Kidney glomerular epithelial cell (primary cell): ENCODE measurements at regions not wholly inside any gene's neighbourhood (a gene's known extent, or its start where the extent isn't known, plus 50 kb on each side); places are given as distances from the start of the nearest gene placed in this dataset.
A peak's percentile ranks its signal among the peaks of the same experiment; 100 is the strongest.
"Not testable (repeated sequence)": the region's sequence is repeated elsewhere in the genome, so short reads cannot be mapped to it uniquely, and the experiment has no call there.

Experiments
- DNase-seq: peaks from one replicate; lab custom pipeline; 2025; lab: John Stamatoyannopoulos, UW

- DNase-seq = no peak
Measured at GRCh38 chr17:70709596-70709995, 540.3 kb downstream of the KCNJ2 start.

- no peak for DNase-seq
Measured at GRCh38 chr17:70713694-70714093, 544.4 kb downstream of the KCNJ2 start.

- no peak for DNase-seq
Measured at GRCh38 chr17:70716551-70716950, 547.2 kb downstream of the KCNJ2 start.

DNA sequence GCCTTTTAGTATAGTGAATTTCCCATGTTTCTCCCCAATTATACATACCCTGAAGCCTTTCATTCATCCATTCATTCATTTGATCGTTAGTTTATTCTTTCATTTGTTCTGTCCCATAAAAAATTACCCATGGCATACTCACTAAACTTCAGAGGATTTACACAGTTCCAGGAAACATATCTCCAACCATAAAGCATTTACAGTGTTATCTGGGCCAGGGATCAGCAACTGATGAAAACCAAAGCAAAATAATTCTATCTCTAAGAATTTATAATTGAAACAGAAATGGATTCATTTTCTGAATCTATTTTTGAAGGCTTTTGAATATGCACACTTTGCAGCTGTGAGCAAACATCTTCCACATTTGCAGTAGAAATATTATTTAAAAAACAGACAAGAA lies 547.7 kb downstream of the KCNJ2 start:
- DNase-seq = no peak

DNA sequence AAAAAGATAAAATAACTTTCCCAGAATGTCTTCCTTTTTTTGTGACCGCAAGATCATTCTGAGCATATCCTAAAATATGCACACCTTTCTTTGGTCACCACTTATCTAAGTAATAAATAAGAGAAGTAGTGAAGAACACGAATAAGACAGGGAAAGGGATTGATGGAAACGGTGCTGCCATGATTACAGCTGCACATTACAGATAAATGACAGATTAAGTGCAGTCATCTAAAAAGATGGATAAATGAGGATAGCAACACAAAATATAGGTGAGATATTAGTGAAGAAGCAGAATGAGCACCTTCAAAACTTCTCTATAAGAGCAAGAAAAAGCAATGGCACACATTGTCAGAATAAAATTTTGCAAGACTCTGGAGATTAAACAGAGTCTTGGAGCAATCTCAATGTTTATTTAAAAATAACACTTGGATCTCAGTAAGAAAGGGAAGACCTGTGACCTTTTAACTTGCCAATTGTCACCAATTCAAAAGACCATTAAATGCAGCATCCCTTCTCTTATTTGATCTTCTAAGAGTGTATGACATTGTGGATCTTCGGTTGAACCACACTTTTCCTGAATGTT lies 567.1 kb downstream of the KCNJ2 start:
- DNase-seq = no peak

- no peak for DNase-seq
Measured at GRCh38 chr17:70739065-70739464, 569.7 kb downstream of the KCNJ2 start.

DNA sequence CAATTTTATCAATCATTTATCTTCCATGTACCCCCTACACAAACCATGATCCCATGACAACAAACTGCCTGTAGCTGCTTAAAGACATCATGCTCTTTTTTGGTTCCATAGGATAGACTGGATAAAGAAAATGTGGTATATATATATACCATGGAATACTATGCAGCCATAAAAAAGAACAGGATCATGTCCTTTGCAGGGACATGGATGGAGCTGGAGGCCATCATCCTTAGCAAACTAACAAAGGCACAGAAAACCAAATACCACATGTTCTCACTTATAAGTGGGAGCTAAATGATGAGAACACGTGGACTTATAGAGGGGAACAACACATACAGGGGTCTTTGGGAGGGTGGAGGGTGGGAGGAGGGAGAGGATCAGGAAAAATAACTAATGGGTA lies 577.2 kb downstream of the KCNJ2 start:
- DNase-seq = not testable (repeated sequence)

DNA sequence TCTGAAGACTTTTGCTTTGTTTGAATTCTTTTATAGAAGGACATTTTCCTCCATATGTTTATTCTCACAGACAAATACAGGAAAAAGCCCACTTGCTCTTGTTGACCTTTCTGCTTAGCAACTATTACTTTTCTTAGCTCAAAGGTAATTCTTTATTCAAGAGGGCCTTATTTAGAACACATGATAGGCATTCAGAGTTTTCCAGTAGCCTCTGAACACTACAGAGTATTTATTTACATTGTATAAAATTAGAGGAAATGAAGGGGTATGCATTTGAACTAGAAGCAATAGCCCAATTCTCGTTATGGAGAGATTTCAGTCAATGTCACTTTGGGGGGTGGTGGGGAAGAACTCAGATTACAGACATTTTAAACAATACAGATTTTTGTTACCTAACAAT lies 581.7 kb downstream of the KCNJ2 start:
- no peak for DNase-seq

- not testable (repeated sequence) for DNase-seq
Measured at GRCh38 chr17:70752461-70752860, 583.1 kb downstream of the KCNJ2 start.

DNA sequence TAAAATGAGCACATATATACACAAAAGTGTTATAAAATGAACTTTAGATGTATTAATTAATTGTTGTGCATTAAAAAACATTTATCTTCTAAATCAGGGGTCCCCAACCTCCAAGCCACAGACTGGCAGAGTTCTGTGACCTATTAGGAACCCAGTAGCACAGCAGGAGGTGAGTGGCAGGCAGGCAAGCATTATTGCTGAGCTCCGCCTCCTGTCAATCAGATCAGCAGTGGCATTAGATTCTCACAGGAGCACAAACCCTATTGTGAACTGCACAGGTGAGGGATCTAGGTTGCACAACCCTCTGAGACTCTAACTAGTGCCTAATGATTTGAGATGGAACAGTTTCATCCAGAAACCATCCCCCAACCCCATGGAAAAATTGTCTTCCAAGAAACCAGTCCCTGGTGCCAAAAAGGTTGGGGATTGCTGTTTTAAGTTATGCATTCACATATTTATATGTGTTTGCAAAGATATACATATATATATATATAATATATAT lies 583.7 kb downstream of the KCNJ2 start:
- DNase-seq = no peak

GRCh38 chr17:70763018-70763417 lies 593.7 kb downstream of the KCNJ2 start:
- no peak for DNase-seq

DNA sequence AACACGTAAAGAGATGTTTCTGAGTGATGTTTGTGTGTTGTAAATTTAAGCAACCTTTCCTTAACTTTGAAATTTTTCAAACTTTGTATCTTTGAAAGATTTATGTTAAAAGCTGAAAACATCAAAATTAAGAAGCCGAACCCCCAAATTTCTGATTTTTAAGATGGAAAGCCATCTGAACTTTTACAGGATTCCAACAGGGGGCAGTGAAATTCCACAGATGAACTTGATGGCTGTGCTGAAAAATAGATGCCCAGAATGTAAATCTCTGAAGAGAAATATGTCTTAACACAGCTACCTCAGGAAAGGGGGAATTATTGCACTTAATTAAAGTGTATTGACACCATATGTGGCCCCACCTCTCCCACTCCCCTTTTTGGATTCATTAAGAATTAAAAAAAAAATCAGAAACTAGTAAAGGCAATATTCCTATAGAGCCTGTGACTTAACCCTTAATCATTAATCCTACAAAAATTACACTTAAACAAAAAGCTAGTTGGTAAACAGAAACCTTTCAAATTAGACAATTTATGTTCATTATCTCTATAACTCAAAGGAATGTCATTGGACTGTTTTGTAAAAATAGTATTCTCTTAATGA lies 597.9 kb downstream of the KCNJ2 start:
- DNase-seq = peak; percentile 51

GRCh38 chr17:70769956-70770355 lies 600.6 kb downstream of the KCNJ2 start:
- no peak for DNase-seq

GRCh38 chr17:70771804-70772386 lies 602.6 kb downstream of the KCNJ2 start:
- DNase-seq = no peak

DNA sequence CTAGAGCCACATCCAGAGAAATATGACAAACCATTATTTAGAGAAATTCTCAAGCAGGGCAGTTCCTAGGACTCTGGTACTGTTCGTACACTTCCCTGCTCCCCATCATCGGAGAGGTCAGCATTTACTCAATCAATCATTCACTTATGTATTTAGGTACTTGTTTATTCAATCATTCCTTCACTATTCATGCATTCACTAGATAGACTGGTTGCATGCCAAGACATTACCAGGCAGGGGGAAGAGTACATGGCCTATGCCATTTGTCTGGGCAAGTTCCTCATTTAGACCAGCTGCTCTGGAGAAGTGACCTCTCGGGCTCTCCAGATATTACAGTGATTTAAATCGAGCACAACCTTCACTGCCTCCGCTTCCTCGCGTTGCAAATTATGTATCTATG lies 603.4 kb downstream of the KCNJ2 start:
- peak; percentile 47 for DNase-seq

DNA sequence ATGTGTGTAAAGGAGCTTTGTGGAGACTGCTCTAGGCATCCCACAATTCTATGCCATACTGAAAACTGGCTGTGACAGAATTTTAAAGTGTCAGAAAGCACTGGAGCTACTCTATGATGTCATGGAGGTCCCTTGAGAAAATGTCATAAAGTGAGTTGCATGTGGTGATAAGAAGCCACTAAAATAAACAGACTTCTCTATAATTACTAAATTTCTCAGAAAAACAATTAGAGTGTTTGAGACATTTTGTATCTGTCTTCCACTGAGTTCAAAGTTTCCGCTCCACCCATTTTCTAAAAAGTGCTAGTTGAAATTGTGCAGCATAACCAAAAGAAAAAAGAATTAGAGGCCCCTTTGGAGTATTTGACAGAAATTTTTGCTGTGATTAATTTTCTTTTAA lies 603.9 kb downstream of the KCNJ2 start:
- DNase-seq = no peak

DNA sequence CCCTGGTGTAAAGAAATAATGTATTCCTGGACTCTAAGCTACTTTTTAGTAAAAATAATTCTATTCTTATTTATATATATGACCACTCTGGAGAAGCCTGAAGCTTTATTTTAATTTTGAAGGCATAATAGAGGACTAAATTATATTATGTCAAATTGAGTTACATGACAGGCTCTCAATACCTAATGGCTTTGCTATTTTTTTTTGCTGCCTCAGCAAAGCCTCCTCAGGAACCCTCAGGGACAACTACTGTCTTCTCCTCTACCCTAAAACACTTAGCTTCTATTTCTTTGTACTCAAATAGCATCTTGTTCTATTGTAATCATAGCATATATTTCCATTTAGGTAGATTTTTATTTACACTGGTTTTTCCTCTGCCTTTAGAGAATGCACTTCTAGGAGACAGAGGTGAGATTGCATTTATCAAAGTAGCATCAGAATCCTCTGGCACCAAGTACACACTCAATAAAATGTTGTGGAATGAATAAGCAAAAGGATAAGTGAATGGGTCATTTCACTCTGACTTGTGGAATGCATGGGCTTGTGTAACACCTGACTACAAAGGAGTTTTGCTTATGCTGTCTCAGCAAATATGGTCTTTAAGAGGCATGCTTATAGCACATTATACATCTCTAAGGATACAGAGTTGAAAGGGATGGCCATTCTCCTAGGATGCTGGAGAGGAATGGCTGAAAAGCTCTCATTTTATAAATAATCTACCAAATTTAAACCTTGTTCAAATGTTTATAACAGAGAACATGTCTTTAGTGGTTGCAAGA lies 605.2 kb downstream of the KCNJ2 start:
- DNase-seq = no peak

DNA sequence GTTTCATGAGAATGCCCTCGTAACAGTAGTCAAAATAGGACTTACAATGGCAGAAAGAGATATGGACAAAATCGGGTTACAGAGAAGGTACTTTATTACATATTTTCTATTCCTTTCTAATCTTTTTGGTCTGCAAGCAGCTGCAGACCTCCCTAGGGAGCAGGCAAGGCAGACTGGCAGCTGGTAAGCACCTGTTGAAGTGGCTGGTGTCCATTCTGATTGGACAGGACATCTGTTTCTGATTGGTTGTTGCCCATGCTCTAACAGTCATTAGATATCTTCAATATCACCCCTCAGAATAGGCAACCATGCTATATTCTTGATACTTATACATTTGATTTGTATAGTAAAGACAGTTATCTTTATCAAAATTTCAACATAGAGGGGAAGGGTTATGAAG lies 606.3 kb downstream of the KCNJ2 start:
- DNase-seq = no peak

- DNase-seq = no peak
Measured at GRCh38 chr17:70776441-70776840, 607.1 kb downstream of the KCNJ2 start.

GRCh38 chr17:70780031-70780430 lies 610.7 kb downstream of the KCNJ2 start:
- DNase-seq = no peak

DNA sequence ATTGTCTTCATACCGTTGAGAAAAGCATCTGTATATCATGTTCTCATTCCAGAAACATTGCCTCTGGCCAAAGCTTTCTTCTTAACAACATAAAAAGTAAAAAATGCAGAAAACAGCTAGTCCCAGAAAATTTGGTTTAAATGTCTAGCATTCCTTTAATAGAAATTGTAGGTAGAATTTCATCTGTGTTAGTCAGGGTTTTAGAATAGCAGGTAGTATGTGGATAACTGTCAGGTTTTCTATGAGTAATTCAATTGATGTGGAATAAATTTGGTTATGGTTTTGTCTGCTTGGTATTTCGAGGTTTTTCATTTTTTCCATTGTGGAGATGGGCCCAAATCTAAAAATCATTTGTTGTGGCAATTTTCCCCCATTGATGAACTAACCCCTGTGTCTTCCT lies 616.7 kb downstream of the KCNJ2 start:
- no peak for DNase-seq

DNA sequence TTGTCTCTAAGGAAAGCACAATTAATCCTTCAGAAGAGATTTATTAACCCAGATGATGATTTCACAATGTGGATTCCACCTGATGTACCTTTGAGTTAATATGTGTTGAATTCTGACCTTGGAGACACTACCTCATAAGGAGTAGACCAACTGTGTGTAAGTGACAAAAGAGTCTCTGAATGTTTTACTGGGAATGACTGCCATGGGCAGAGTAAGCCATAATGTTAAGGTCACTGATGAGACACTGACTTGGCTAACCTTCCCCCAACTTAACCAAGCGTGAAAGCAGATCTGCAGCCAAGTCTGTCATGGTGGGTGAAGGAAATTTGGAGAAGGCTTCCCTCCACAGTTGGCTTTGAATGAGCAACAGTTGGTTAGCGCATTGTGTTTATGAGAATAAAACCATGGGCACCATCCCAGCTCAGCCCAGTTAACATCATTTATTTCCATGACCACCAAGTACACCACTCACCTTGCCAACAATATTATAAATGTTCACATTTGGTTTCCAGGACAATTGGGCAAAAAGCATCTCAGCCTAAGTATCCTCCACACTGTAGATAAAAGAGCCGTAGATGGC lies 618.5 kb downstream of the KCNJ2 start:
- DNase-seq = peak; percentile 25
